BLaER1 (cell line): ENCODE measurements at regions not wholly inside any gene's neighbourhood (a gene's known extent, or its start where the extent isn't known, plus 50 kb on each side); places are given as distances from the start of the nearest gene placed in this dataset.
"Not testable (repeated sequence)": the region's sequence is repeated elsewhere in the genome, so short reads cannot be mapped to it uniquely, and the experiment has no call there.

Experiments
- H3K27ac ChIP-seq: shearing (Covaris generic); formaldehyde crosslinking; 2 replicates; pipeline ENCODE4 v1.8.1; 2022
- H3K27me3 ChIP-seq: shearing (Covaris generic); formaldehyde crosslinking; 2 replicates; pipeline ENCODE4 v1.8.1; 2022
- H3K36me3 ChIP-seq: shearing (Covaris generic); formaldehyde crosslinking; 2 replicates; pipeline ENCODE4 v1.8.1; 2022
- H3K4me1 ChIP-seq: shearing (Covaris generic); formaldehyde crosslinking; 2 replicates; pipeline ENCODE4 v1.8.1; 2022
- H3K4me2 ChIP-seq: shearing (Covaris generic); formaldehyde crosslinking; 2 replicates; pipeline ENCODE4 v1.8.1; 2022
- H3K4me3 ChIP-seq: shearing (Covaris generic); formaldehyde crosslinking; 2 replicates; pipeline ENCODE4 v1.8.1; 2022
- H3K9ac ChIP-seq: shearing (Covaris generic); formaldehyde crosslinking; 2 replicates; pipeline ENCODE4 v1.8.1; 2022
- H3K9me3 ChIP-seq: shearing (Covaris generic); formaldehyde crosslinking; 2 replicates; pipeline ENCODE4 v1.8.1; 2022
- H4K20me1 ChIP-seq: shearing (Covaris generic); formaldehyde crosslinking; 2 replicates; pipeline ENCODE4 v1.8.1; 2022
- Cebpa-rat ChIP-seq: shearing (Covaris generic); IDR thresholded peaks from 2 replicates; pipeline ENCODE4 v1.8.1; 2022

DNA sequence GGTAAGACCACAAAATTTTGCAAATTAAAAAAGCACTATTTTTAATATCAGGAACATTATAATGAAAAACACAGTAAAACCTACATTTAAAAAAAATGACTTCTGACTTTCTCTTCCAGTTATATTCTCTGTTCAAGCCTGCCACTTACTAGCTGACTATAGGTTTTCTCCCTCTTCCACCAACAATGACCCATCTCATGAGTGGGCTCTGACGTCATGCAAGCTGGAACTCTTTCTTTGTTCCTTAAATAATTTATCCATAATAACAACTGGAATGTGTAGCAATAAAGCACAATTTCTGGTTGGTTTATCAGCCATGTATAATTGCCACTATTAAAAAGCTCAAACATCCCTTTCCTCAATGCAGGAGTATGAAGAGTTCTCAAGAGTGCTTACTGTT, 378.1 kb upstream of the FAM174A start:
- no peaks in the 10 kb centered on the region for H3K36me3 ChIP-seq
- H3K4me3 ChIP-seq, result no peak overlapping the region
- no peak overlapping the region for H3K4me2 ChIP-seq
- peaks cover 8% of the 10 kb centered on the region for H3K9me3 ChIP-seq
- TF ChIP-seq Cebpa-rat, result no peak
- H3K4me1 ChIP-seq, result no peaks in the 10 kb centered on the region
- H3K27me3 ChIP-seq, result no peaks in the 10 kb centered on the region
- no peak overlapping the region for H3K9ac ChIP-seq
- no peaks in the 10 kb centered on the region for H4K20me1 ChIP-seq
- no peak overlapping the region for H3K27ac ChIP-seq

DNA sequence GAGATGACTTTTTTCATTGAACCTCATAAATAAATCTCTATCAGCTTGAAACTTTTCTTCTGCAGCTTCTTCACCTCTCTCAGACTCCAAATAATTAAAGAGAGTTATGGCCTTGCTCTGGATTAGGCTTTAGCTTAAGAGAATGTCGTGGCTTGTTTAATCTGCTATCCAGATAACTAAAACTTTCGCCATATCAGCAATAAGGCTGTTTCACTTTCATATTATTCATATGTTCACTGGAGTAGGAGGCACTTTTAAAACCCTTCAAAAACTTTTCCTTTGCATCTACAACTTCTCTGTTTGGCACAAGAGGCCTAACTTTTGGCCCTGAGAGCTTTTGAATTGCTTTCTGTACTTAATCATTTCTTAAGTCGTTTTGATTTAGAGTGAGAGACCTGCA, 386.9 kb upstream of the FAM174A start:
- no peaks in the 10 kb centered on the region for H4K20me1 ChIP-seq
- no peak overlapping the region for H3K27ac ChIP-seq
- no peak overlapping the region for H3K9ac ChIP-seq
- no peaks in the 10 kb centered on the region for H3K4me1 ChIP-seq
- no peak overlapping the region for H3K4me2 ChIP-seq
- TF ChIP-seq Cebpa-rat, result no peak
- no peaks in the 10 kb centered on the region for H3K9me3 ChIP-seq
- H3K4me3 ChIP-seq, result no peak overlapping the region
- no peaks in the 10 kb centered on the region for H3K27me3 ChIP-seq
- H3K36me3 ChIP-seq, result no peaks in the 10 kb centered on the region

DNA sequence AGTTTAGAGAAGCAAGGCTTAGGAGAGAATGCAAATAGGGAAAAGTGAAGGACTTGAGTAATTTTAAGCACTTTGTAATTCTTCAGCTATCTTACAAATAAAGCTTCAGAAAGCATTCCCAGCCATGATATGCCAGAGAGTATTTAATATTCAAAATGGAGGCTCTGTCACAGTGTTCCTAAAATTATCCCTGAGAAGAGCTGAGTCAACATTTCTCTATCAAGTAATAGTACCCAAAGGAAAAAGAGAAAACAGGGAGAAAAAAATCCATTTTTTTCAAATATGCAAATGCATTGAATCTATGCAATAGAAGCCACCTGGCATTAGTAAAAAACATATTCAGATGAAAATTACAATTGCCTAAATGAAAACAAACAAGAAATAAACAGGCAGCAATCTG, 392.6 kb upstream of the FAM174A start:
- Histone ChIP-seq H3K27ac (no peak overlapping the region), H3K9ac (no peak overlapping the region), H3K4me2 (no peak overlapping the region), H3K27me3 (no peaks in the 10 kb centered on the region), H4K20me1 (no peaks in the 10 kb centered on the region), H3K4me3 (no peak overlapping the region), H3K36me3 (no peaks in the 10 kb centered on the region), H3K4me1 (no peaks in the 10 kb centered on the region), H3K9me3 (no peaks in the 10 kb centered on the region)
- no peak for TF ChIP-seq Cebpa-rat

DNA sequence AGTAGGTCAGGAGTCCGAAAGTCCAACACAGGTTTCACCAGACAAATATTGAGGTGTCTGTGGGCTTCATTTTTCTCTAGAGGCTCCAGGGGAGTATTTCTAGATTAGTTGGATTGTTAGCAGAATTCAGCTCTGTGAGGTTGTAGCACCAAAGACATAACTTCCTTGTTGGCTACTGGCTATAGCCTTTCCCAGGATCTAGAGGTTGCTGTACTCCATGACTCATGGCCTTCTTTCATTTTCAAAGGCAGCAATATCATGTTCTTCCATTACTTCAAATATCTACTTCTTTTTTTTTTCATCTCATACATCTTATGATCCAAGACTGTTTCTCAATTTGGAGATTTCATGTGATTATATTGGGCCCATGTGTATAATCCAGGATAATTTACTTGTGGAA, 404.0 kb upstream of the FAM174A start:
- Histone ChIP-seq H3K27ac (no peak overlapping the region), H4K20me1 (no peaks in the 10 kb centered on the region), H3K9ac (no peak overlapping the region), H3K9me3 (no peaks in the 10 kb centered on the region), H3K36me3 (no peaks in the 10 kb centered on the region), H3K4me1 (peaks cover 13% of the 10 kb centered on the region), H3K27me3 (no peaks in the 10 kb centered on the region), H3K4me2 (no peak overlapping the region), H3K4me3 (no peak overlapping the region)
- TF ChIP-seq Cebpa-rat, result no peak

DNA sequence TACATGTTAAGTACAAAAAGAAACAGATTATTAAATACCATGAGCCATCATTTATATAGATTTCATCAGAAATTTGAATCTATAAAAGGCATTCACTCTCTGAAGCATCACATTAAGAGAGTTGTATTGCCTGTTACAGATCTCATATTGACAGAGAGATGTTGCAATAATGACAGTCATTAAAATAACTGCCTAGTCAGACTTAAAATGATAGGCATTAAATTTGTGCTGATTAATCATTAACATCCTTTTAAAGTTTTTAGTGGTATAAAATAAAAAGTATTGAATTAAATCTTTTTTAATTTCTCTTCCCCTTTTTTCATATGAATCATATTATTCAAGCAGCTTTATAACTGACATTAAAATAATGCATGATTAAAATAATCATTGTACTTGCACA, 404.9 kb upstream of the FAM174A start:
- no peak for TF ChIP-seq Cebpa-rat
- Histone ChIP-seq H3K9ac (no peak overlapping the region), H4K20me1 (no peaks in the 10 kb centered on the region), H3K36me3 (no peaks in the 10 kb centered on the region), H3K27me3 (no peaks in the 10 kb centered on the region), H3K4me2 (no peak overlapping the region), H3K9me3 (no peaks in the 10 kb centered on the region), H3K27ac (no peak overlapping the region), H3K4me3 (no peak overlapping the region), H3K4me1 (peaks cover 13% of the 10 kb centered on the region)

DNA sequence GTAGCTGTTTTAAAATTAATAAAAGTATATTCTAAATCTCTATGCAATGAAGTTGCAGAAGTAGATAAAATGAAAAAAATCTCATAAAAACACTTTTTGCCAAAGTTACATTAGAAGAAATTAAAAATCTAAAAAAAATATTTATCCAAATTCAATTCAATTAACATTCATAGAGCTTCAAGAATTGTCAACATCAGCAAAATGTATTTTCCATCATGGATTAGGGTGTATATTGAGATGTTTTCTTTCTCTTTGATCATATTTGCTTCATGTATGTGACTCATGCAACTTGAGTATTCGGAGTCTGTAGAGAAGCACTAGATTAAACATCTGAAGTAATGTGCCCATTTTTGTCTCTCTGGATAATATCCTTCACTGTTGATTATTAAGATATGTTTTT, 415.3 kb upstream of the FAM174A start:
- TF ChIP-seq Cebpa-rat, result no peak
- no peaks in the 10 kb centered on the region for H3K27me3 ChIP-seq
- H3K36me3 ChIP-seq, result no peaks in the 10 kb centered on the region
- no peaks in the 10 kb centered on the region for H3K4me1 ChIP-seq
- H3K27ac ChIP-seq, result no peak overlapping the region
- H3K4me2 ChIP-seq, result no peak overlapping the region
- no peak overlapping the region for H3K4me3 ChIP-seq
- no peak overlapping the region for H3K9ac ChIP-seq
- H4K20me1 ChIP-seq, result no peaks in the 10 kb centered on the region
- no peaks in the 10 kb centered on the region for H3K9me3 ChIP-seq

DNA sequence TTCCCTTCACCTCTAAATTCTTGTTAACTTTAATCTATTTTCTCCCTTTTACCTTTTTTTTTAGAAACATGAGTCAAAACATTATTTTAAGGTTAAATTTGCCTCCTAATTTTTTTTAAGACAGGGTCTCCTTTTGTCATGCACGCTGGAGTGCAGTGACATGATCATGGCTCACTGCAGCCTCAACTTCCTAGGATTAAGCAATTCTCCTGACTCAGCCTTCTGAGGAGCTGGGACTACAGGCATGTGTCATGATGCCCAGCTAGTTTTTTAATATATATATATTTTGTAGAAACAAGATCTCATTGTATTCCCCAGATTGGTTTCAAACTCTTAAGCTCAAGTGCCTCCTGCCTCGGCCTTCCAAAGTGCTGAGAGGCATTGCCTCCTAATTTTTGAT, 424.7 kb upstream of the FAM174A start:
- Histone ChIP-seq H3K27me3 (no peaks in the 10 kb centered on the region), H3K27ac (no peak overlapping the region), H3K4me2 (no peak overlapping the region), H3K4me3 (no peak overlapping the region), H3K9me3 (peaks cover 22% of the 10 kb centered on the region), H3K4me1 (no peaks in the 10 kb centered on the region), H3K36me3 (no peaks in the 10 kb centered on the region), H3K9ac (no peak overlapping the region), H4K20me1 (no peaks in the 10 kb centered on the region)
- no peak for TF ChIP-seq Cebpa-rat

DNA sequence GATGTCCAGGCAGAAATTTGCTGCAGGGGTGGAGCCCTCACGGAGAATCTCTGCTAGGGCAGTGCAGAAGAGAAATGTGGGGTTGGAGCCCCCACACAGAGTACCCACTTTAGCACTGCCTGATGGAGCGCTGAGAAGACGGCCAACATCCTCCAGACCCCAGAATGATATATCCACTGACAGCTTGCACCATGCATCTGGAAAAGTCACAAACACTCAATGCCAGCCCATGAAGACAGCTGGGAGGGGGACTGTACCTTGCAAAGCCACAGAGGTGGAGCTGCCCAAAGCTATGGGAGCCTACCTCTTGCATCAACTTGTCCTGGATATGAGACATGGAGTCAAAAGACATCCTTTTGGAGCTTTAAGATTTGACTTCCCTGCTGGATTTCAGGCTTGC, 426.3 kb upstream of the FAM174A start:
- H3K36me3 ChIP-seq, result no peaks in the 10 kb centered on the region
- no peaks in the 10 kb centered on the region for H3K4me1 ChIP-seq
- H3K9me3 ChIP-seq, result peaks cover 22% of the 10 kb centered on the region
- no peak overlapping the region for H3K4me2 ChIP-seq
- H4K20me1 ChIP-seq, result no peaks in the 10 kb centered on the region
- no peak overlapping the region for H3K9ac ChIP-seq
- no peak overlapping the region for H3K4me3 ChIP-seq
- no peak overlapping the region for H3K27ac ChIP-seq
- no peak for TF ChIP-seq Cebpa-rat
- H3K27me3 ChIP-seq, result no peaks in the 10 kb centered on the region

DNA sequence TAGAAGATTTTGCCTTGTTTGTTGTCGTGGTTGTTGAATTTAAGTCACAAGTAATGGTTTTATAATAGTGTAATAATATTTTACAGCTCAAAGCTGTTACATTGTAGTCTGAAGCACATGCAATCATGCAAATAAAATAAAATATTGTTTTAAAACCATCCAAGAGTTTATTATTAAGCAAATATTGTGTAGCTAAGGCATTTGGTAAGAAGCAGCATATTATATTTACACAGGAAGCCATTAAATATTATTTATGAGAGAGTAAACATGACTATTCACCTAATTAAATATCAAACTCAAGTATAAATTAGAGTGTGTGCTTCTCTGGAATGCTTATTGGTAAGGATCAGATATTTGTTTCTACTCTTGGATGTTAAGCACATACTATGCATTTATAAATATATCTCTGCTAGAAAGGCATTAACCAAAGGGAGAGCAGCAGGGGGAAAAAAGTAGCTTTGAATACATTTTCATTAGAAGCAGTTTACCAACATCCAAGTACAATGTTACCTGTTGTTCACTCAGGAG, 431.5 kb upstream of the FAM174A start:
- not testable (repeated sequence) for H3K4me1 ChIP-seq, H3K9ac ChIP-seq, H3K4me3 ChIP-seq, H3K4me2 ChIP-seq, H3K27me3 ChIP-seq, H3K36me3 ChIP-seq, H3K27ac ChIP-seq, H4K20me1 ChIP-seq
- peaks cover 11% of the 10 kb centered on the region for H3K9me3 ChIP-seq

DNA sequence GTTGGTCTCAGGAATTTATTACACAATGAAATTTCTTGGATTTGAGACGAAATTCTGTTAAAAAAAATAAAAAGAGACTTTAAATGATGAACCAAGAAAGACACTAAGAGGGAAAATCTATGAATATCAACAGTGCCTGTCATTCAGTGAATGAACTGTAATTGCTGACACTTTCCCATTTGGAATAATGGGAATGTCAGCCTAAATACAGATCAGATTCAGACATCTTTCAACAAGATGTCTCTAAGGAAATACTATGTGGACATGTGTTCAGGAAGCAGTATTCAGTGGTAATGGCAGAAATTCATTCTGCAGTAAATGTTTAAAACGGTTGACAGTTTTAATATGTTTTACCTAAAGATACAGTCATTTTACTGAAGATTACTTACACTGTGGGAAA, 433.7 kb upstream of the FAM174A start:
- H3K4me1 ChIP-seq, H3K27ac ChIP-seq, H3K9ac ChIP-seq, H3K9me3 ChIP-seq, H3K4me2 ChIP-seq, H3K27me3 ChIP-seq, H3K36me3 ChIP-seq, H4K20me1 ChIP-seq, H3K4me3 ChIP-seq: not testable (repeated sequence)

DNA sequence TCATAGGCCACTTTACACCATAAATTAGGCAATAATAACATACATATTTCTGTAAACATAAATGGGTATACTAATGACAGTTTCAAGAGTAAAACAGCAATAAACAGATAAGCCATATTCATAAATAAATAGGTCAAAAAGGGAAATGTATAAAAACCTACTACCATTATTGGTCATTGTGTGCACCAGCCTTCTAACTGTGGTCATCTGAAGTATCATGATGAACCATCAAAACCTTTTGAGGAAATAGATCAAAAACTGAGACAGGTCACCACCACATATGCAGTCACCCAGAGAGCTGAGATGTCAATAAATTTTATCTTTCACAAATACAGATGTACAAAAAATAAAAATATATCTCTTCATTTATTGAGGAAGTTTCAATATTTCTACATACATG, 438.8 kb upstream of the FAM174A start:
- not testable (repeated sequence) for H4K20me1 ChIP-seq, H3K9ac ChIP-seq, H3K27ac ChIP-seq, H3K4me1 ChIP-seq, H3K9me3 ChIP-seq, H3K36me3 ChIP-seq, H3K4me3 ChIP-seq, H3K27me3 ChIP-seq, H3K4me2 ChIP-seq

DNA sequence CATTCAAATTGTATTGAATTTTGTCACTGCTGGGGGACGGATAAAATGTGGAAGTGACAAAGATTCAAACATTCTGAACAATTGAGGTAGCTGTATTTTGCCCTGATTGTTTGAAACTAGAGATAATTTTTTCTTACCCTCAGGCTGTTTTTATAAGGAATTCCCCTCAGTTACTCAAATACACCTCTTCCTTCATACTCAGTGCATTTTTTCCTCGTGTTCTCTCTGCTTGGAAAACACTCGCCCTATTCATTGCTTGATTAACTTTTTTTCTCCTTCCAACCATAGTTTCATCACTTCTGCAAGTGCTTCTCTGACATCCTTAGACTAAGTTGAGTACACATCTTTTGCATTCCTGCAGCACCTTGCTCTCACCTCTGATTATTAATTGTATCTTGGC, 454.5 kb upstream of the FAM174A start:
- H3K4me3 ChIP-seq, H3K36me3 ChIP-seq, H3K4me2 ChIP-seq, H3K9me3 ChIP-seq, H3K27ac ChIP-seq, H3K9ac ChIP-seq, H3K27me3 ChIP-seq, H4K20me1 ChIP-seq, H3K4me1 ChIP-seq: not testable (repeated sequence)

DNA sequence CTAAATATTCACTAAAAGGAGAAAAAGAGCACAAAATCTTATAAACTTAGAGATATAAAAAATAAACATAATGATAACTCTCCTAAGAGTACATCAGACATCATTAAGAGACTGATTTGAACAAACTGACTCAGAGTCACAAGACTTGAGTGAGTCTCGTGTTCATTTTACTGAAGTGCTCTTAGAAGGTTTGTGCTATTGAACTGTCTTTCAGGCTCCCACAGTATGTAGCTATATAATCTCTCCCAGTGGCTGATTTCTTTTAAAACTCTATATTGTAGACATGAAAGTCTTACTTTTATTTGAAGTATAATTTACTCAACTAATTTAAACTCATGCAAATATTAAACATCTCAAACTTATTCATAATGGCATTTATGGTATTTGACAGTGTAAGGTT, 456.0 kb upstream of the FAM174A start:
- not testable (repeated sequence) for H3K4me3 ChIP-seq, H3K27ac ChIP-seq, H3K9me3 ChIP-seq, H3K4me2 ChIP-seq, H4K20me1 ChIP-seq, H3K4me1 ChIP-seq, H3K9ac ChIP-seq, H3K27me3 ChIP-seq, H3K36me3 ChIP-seq

DNA sequence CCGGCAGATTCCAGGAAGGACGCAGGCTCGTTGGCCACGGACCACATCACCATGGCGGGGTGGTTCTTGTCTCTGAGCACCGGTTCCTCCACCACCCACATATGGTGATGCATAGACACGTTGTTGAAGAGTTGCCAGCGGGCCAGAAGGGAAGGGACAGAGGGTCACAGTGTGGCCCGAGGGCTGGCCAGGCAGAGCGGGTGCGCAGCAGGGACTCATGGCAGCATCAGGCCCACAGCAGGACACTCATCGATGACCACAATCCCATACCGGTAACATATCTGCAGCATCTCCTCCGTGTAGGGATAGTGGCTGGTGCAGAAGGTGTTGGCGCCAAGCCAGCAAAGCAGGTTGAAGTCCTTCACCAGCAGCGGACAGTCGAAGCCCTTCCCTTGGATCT, 469.2 kb upstream of the FAM174A start:
- not testable (repeated sequence) for H3K4me3 ChIP-seq, H3K9me3 ChIP-seq, H3K36me3 ChIP-seq, H3K4me1 ChIP-seq, H3K27ac ChIP-seq, H3K9ac ChIP-seq, H4K20me1 ChIP-seq, H3K27me3 ChIP-seq, H3K4me2 ChIP-seq
